ENCODE measurements at regions not wholly inside any gene's neighbourhood (a gene's known extent, or its start where the extent isn't known, plus 50 kb on each side); places are given as distances from the start of the nearest gene placed in this dataset.
"Not testable (repeated sequence)": the region's sequence is repeated elsewhere in the genome, so short reads cannot be mapped to it uniquely, and the experiment has no call there.

- DNase-seq (ENCODE audit: low spot score in 2 of 2); H3K36me3 Mint-ChIP-seq (ENCODE audit: insufficient read depth); H3K4me3 Mint-ChIP-seq; H3K27ac Mint-ChIP-seq (ENCODE audit: low read depth); H3K4me1 Mint-ChIP-seq; ATAC-seq (replicated peaks; ENCODE audit: extremely low read depth, poor library complexity, severe bottlenecking); H3K9me3 Mint-ChIP-seq: not testable (repeated sequence)
- H3K27me3 Mint-ChIP-seq: peaks cover 37% of the 10 kb centered on the region
These were observed 94.7 kb downstream of the SHANK2 start for GRCh38 chr11:71157676-71158075.

- Mint-ChIP-seq H3K4me3 (no peak overlapping the region), H3K27ac (ENCODE audit: low read depth) (no peak overlapping the region), H3K4me1 (no peaks in the 10 kb centered on the region), H3K27me3 (peaks cover 50% of the 10 kb centered on the region), H3K9me3 (no peaks in the 10 kb centered on the region), H3K36me3 (ENCODE audit: insufficient read depth) (no peaks in the 10 kb centered on the region)
- ATAC-seq (replicated peaks; ENCODE audit: extremely low read depth, poor library complexity, severe bottlenecking) (no peak), DNase-seq (ENCODE audit: low spot score in 2 of 2) (no peak)
These were observed 96.1 kb downstream of the SHANK2 start for GRCh38 chr11:71156301-71156700.

DNA sequence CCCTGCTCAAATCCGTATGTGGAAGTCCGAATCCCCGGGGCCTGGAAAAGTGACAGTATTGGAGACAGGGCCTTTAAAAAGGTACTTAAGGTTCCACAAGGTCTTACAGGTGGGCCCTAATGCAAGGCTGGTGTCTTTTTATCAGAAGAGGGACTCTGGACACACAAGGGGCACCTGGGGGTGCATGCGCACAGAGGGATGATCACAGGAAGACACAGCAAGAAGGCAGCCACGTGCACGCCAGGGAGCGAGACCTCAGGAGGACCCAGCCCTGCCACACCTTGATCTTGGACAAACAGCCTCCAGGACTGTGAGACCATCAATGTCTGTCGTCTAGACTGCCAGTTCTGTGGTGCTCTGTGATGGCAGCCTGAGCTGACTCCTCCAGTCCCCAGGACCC is 96.5 kb downstream of the SHANK2 start:
- ATAC-seq (replicated peaks; ENCODE audit: extremely low read depth, poor library complexity, severe bottlenecking) (no peak), DNase-seq (ENCODE audit: low spot score in 2 of 2) (no peak)
- Mint-ChIP-seq H3K4me3 (no peak overlapping the region), H3K27ac (ENCODE audit: low read depth) (no peak overlapping the region), H3K27me3 (peaks cover 54% of the 10 kb centered on the region), H3K9me3 (no peaks in the 10 kb centered on the region), H3K36me3 (ENCODE audit: insufficient read depth) (no peaks in the 10 kb centered on the region), H3K4me1 (no peaks in the 10 kb centered on the region)

- Mint-ChIP-seq H3K4me1 (no peaks in the 10 kb centered on the region), H3K4me3 (no peak overlapping the region), H3K27ac (ENCODE audit: low read depth) (no peak overlapping the region), H3K9me3 (no peaks in the 10 kb centered on the region), H3K36me3 (ENCODE audit: insufficient read depth) (no peaks in the 10 kb centered on the region), H3K27me3 (peaks cover 46% of the 10 kb centered on the region)
- DNase-seq (ENCODE audit: low spot score in 2 of 2) (no peak), ATAC-seq (replicated peaks; ENCODE audit: extremely low read depth, poor library complexity, severe bottlenecking) (no peak)
These were observed 98.0 kb downstream of the SHANK2 start for GRCh38 chr11:71154261-71154805.

DNA sequence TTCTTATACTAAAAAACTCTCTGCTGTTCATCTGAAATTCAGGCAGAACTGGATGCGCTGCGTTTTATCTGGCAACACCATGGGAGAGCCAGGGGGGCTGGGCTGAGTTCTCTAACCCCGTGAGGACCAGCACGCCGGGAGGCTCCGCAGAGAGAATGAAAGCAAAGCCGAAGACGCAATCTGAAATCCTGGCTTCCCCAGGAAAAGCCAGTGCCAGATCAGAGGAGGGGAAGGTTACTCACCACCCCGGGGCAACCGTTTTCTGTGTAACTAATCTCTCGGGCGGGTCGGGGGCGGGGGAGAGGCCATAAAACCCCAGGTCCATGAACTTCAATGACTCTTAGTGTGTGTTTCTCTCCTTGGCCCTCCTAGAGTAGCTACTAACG is 99.4 kb downstream of the SHANK2 start:
- DNase-seq (ENCODE audit: low spot score in 2 of 2) (no peak), ATAC-seq (replicated peaks; ENCODE audit: extremely low read depth, poor library complexity, severe bottlenecking) (no peak)
- Mint-ChIP-seq H3K27ac (ENCODE audit: low read depth) (peak overlapping the region; percentile 25), H3K9me3 (no peaks in the 10 kb centered on the region), H3K4me1 (no peaks in the 10 kb centered on the region), H3K27me3 (peaks cover 35% of the 10 kb centered on the region), H3K4me3 (no peak overlapping the region), H3K36me3 (ENCODE audit: insufficient read depth) (no peaks in the 10 kb centered on the region)

GRCh38 chr11:71152312-71153004 is 99.9 kb downstream of the SHANK2 start:
- Mint-ChIP-seq H3K27me3 (peaks cover 35% of the 10 kb centered on the region), H3K27ac (ENCODE audit: low read depth) (peak overlapping the region; percentile 25)
- H3K4me3 Mint-ChIP-seq; H3K36me3 Mint-ChIP-seq (ENCODE audit: insufficient read depth); H3K9me3 Mint-ChIP-seq; H3K4me1 Mint-ChIP-seq; DNase-seq (ENCODE audit: low spot score in 2 of 2); ATAC-seq (replicated peaks; ENCODE audit: extremely low read depth, poor library complexity, severe bottlenecking): not testable (repeated sequence)

GRCh38 chr11:71151561-71151960 is 100.8 kb downstream of the SHANK2 start:
- Mint-ChIP-seq H3K9me3 (no peaks in the 10 kb centered on the region), H3K36me3 (ENCODE audit: insufficient read depth) (no peaks in the 10 kb centered on the region), H3K4me1 (no peaks in the 10 kb centered on the region), H3K27me3 (peaks cover 29% of the 10 kb centered on the region), H3K27ac (ENCODE audit: low read depth) (no peak overlapping the region), H3K4me3 (no peak overlapping the region)
- DNase-seq (ENCODE audit: low spot score in 2 of 2) (no peak), ATAC-seq (replicated peaks; ENCODE audit: extremely low read depth, poor library complexity, severe bottlenecking) (no peak)

DNA sequence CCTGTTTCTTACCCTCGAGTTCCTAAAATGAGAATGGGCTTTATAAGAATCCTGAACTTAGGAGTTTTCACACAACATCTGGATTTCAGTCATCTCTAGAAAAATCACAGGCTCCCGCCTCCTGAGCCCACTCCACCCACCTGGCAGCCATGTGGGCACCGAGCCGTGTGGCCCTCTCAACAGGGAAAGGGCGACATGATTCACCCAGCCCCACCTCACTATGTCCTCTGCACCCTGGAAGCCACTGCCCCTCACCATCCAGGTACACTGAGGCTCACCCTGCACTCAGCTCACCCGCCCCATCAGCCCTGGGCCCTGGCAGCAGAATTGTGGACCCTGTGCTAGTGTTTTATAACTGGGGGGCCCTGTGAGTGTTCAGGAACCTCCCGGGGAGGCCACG is 101.5 kb downstream of the SHANK2 start:
- H3K4me1 Mint-ChIP-seq: no peaks in the 10 kb centered on the region
- H3K36me3 Mint-ChIP-seq (ENCODE audit: insufficient read depth): no peaks in the 10 kb centered on the region
- H3K27me3 Mint-ChIP-seq: peaks cover 22% of the 10 kb centered on the region
- H3K4me3 Mint-ChIP-seq: no peak overlapping the region
- H3K9me3 Mint-ChIP-seq: no peaks in the 10 kb centered on the region
- no peak overlapping the region for H3K27ac Mint-ChIP-seq (ENCODE audit: low read depth)
- DNase-seq (ENCODE audit: low spot score in 2 of 2) (no peak), ATAC-seq (replicated peaks; ENCODE audit: extremely low read depth, poor library complexity, severe bottlenecking) (no peak)

DNA sequence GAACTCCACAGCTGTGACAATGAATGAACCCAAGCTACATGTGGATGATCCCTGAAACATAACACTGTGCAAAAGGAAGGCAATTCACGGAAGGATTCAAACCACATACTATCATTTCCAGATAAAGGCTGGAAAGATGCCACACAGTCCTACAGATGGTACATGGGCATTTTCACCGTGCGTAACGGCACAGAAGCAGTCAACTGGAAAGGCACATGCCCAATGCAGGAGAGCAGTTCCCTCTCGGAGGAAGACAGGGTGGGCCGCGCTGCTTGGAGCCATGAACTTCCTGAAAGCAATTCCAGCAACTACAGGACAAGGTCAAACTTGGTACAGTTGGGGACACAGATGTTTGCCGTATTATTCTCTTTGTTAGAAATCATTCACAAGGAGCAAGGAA is 103.7 kb downstream of the SHANK2 start:
- H3K27me3 Mint-ChIP-seq: peaks cover 22% of the 10 kb centered on the region
- DNase-seq (ENCODE audit: low spot score in 2 of 2) (no peak), ATAC-seq (replicated peaks; ENCODE audit: extremely low read depth, poor library complexity, severe bottlenecking) (no peak)
- no peaks in the 10 kb centered on the region for H3K36me3 Mint-ChIP-seq (ENCODE audit: insufficient read depth)
- H3K4me1 Mint-ChIP-seq: no peaks in the 10 kb centered on the region
- no peak overlapping the region for H3K4me3 Mint-ChIP-seq
- H3K9me3 Mint-ChIP-seq: no peaks in the 10 kb centered on the region
- no peak overlapping the region for H3K27ac Mint-ChIP-seq (ENCODE audit: low read depth)

DNA sequence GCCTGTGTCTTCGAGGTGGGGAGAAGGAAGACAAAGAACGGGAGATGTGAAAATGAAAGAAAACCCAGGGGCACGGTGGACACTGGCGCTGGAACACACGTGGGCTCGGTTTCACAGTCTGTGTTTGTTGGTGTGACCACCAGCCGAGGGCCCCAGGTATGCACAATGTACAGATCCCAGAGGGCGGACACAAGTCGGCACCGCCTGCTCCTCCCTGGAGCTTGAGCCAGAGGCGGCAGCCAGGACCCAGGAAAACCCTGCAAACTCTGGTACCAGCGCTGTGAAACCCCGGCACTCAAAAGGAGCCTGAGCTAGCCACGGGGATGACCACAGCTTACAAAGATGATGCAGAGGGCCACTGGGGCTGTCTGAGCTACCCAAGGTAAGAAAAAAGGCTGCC is 105.0 kb downstream of the SHANK2 start:
- Mint-ChIP-seq H3K9me3 (no peaks in the 10 kb centered on the region), H3K4me1 (no peaks in the 10 kb centered on the region), H3K36me3 (ENCODE audit: insufficient read depth) (no peaks in the 10 kb centered on the region), H3K27ac (ENCODE audit: low read depth) (no peak overlapping the region), H3K27me3 (peaks cover 16% of the 10 kb centered on the region), H3K4me3 (no peak overlapping the region)
- ATAC-seq (replicated peaks; ENCODE audit: extremely low read depth, poor library complexity, severe bottlenecking) (no peak), DNase-seq (ENCODE audit: low spot score in 2 of 2) (no peak)

DNA sequence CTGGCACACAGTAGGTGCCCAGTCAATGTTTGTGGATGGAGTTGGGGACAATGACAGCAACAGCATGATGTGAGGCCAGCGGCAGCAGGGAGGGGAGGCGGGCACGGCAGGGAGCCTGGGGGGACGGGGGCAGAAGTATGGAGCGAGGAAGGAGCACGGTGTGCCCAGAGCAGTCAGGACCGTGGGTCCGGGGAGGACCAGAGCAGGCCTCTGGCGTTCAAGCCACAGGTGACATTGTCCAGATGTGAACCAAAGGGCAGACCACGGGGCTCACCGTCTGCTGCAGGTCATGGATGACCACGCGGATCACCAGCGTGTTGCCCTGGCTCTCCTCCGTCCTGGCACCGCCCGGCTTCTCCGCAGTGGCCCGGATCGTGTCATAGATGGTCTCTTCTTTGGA is 105.5 kb downstream of the SHANK2 start:
- Mint-ChIP-seq H3K36me3 (ENCODE audit: insufficient read depth) (no peaks in the 10 kb centered on the region), H3K27ac (ENCODE audit: low read depth) (no peak overlapping the region), H3K9me3 (no peaks in the 10 kb centered on the region), H3K27me3 (peaks cover 18% of the 10 kb centered on the region), H3K4me1 (no peaks in the 10 kb centered on the region), H3K4me3 (no peak overlapping the region)
- ATAC-seq (replicated peaks; ENCODE audit: extremely low read depth, poor library complexity, severe bottlenecking): no peak
- no peak for DNase-seq (ENCODE audit: low spot score in 2 of 2)

DNA sequence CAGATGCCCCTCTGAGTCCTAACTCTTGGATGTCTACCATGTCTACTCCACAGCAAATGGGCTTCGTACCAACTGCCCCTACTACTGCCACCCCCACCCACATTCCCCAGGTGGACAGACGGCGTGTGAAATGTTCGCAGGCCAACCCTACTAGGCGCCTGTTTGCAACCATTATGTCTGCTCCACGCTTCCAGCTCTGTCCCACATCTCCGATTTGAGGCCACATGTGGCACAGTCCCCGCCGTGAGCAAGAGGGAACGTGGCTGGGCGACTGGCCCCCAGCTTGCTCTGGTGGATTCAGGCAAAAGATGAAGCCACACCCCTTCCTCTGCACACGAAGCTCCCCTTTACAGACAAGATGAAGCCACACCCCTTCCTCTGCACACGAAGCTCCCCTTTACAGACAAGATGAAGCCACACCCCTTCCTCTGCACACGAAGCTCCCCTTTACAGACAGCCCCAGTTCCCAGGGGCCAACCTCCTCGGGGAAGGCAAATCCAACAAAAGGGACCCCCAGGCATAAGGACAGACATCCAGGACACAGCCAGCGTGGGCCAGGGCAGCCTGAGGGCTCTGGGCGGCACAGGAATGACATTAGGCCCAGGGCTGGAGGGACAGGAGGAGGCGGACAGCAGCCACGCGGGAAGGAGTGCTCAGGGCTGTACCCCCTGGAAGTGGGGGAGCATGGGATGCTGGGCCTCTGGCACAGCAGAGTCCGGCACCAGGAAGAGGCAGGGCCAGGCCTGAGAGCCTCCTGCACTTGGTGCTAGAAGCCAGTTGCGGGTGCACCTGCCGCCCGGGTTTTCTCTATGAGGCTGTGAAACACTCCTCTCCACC is 106.2 kb downstream of the SHANK2 start:
- DNase-seq (ENCODE audit: low spot score in 2 of 2) (no peak), ATAC-seq (replicated peaks; ENCODE audit: extremely low read depth, poor library complexity, severe bottlenecking) (no peak)
- Mint-ChIP-seq H3K36me3 (ENCODE audit: insufficient read depth) (no peaks in the 10 kb centered on the region), H3K4me3 (no peak overlapping the region), H3K27ac (ENCODE audit: low read depth) (no peak overlapping the region), H3K27me3 (peaks cover 17% of the 10 kb centered on the region), H3K4me1 (no peaks in the 10 kb centered on the region), H3K9me3 (no peaks in the 10 kb centered on the region)

GRCh38 chr11:71145368-71145767 is 107.0 kb downstream of the SHANK2 start:
- Mint-ChIP-seq H3K36me3 (ENCODE audit: insufficient read depth) (no peaks in the 10 kb centered on the region), H3K9me3 (no peaks in the 10 kb centered on the region), H3K4me1 (no peaks in the 10 kb centered on the region), H3K27me3 (peaks cover 11% of the 10 kb centered on the region), H3K27ac (ENCODE audit: low read depth) (no peak overlapping the region), H3K4me3 (no peak overlapping the region)
- ATAC-seq (replicated peaks; ENCODE audit: extremely low read depth, poor library complexity, severe bottlenecking) (no peak), DNase-seq (ENCODE audit: low spot score in 2 of 2) (no peak)
